Stimulated activated CD8-positive, alpha-beta memory T cell treated with anti-CD3 and anti-CD28 coated beads, Interleukin-2, amount 100 ng/mL, for 1 hour (primary cell): ENCODE measurements at regions not wholly inside any gene's neighbourhood (a gene's known extent, or its start where the extent isn't known, plus 50 kb on each side); places are given as distances from the start of the nearest gene placed in this dataset.
"Not testable (repeated sequence)": the region's sequence is repeated elsewhere in the genome, so short reads cannot be mapped to it uniquely, and the experiment has no call there.

Source experiments
- DNase-seq, 2 donors: peaks; one replicate each; pipeline ENCODE4 v3.0.0-alpha.2; 2020; ENCODE audit warnings: low read depth in 2 of 2

DNA sequence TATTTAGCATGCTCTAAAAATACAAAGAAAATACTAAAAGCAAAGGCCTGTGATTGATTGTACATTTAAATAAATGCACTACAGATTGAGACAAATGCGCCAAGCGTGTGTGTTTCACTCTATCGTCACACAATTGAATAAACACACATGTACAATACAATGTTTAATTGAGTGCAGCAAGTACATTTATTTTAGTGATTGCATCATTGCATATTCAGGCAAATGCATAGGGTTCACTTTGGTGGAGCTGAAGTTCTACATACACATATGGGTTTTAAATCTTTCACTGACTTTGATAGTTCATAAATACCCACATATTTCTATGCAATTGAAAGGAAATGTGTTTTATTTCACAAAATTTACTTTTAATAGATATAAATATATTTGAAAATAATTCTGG lies 750.6 kb upstream of the MMS22L start:
- DNase-seq = no peak

DNA sequence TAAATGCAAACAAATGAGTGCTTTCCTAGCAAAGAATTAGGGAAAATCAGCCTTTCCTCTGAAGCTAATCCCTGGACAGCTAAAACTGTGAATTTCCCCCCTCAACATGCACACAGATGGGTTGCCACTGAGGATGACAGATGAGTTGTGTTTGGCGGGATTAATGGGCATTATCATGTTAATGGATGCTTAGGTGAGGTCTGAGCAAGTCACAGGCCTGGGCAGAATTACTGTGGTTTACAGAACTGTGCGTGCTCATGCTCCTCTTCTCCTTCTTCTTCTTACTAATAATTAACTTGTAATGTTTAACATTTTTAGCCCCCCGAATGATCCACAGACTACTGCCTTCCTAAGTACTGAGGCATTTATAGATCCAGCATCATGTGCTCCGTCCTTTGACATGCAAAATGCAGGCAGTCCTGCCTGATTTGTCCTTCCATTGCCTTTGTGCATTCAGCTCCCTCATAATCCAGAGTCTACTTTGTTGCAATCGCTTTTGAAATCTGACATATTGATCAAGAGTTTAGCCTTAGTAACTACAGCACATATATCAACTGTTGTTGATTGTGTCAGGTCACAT lies 753.4 kb upstream of the MMS22L start:
- no peak for DNase-seq

DNA sequence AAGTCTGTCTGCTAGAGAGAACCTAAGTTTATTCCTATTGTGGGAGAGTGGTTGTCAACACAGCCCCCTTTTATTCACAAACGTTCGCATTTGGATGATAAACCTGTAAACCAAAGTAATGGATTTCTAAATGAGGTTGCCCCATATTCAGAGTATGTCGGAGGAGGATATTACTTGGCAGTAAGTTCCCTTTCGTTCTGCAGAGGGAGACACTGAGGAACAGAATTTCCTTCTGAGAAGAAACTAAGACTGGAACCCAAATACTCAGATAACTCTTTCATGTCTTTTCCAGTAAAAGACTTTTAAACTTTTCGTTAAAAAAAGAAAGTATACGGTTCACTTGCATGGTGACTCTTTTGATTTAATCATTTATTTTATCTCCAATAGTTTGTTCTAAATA lies 754.6 kb upstream of the MMS22L start:
- DNase-seq = no peak

DNA sequence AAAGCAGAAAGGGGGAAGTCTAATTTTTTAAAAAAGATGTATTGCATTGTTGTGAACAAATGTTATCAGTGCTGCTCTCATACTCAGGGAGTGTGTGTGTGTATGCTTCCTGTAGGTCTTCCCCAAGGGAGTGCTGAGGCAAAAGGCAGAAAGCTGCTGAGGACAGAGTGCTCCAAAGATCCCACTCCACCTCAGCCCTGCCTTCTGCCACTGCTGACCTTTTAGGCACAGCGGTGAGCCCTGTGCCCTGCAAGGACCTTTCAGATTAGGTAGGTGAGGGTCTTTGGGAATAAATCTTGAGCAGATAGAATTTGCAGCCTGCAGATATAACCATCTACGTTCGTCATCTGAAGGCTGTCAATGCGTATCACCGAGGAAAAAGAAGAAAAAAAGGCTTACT lies 756.4 kb upstream of the MMS22L start:
- DNase-seq = no peak

DNA sequence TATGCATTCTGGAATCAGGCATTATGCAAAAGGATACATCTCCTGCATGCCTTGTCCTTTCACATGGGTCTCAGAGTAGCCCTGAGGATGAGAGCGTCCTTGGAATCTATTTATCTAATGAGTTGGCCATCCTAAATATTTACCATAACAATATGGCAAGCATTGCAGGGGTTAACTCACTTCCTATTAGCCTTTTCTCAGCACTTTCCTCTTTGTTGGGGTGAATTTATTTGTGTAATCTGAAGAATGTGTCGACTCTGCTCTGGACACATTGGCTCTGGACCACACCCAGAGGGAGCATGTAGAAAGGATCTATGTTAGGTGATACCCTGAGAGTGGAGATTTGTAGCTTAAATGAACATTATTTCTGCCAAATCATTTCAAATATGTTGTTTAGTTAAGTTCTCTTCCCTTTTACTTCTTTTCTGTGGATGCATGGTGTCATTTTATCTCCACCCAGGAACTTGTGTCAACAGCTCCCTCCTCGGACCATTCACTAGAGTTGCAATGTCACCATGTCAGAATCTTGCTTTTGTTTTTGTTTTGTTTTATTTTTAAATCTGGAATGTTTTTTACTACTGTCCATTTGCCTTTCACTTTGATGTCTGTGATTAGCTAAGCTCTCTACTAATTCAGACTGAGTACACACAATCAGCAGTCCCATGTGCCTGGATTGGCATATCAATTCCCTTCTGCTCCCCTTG lies 757.0 kb upstream of the MMS22L start:
- no peak for DNase-seq

DNA sequence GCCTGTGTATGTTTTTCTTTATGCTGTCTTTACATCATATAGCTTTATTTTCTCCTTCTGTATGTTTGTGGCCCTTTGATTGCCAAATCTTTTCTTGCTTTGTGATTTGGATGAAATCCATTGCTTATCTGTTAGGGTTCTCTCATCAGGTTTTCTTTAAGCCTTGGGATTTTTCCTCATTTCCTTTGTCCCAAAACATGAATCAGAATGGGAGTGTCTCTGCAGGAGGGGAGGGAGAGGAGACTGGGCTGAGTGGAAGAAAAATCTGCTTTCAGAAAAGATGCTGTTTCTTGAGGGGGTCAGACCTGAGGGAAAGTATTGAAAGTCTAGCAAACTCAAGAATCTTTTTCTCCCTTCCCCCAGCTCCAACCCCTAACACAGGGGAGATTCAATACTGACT lies 758.0 kb upstream of the MMS22L start:
- DNase-seq = no peak

DNA sequence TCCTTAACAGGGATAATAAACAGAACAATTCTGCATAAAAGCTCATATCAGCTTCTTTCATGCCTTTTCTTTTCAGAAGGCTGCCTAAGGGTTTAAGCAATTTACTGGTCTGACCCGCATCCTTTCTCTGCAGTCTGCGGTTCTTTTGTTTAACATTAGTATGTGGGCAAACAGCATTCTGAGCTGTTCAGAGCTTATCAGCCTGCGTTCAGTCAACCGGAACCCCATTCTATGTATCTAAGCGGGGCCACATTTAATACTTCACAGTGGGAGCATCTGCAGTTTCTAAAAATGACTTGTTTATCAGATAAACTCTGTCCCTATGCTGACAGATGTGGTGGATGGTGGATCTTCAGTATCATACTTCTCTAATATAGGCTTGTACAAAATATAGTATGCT lies 758.9 kb upstream of the MMS22L start:
- DNase-seq = no peak

DNA sequence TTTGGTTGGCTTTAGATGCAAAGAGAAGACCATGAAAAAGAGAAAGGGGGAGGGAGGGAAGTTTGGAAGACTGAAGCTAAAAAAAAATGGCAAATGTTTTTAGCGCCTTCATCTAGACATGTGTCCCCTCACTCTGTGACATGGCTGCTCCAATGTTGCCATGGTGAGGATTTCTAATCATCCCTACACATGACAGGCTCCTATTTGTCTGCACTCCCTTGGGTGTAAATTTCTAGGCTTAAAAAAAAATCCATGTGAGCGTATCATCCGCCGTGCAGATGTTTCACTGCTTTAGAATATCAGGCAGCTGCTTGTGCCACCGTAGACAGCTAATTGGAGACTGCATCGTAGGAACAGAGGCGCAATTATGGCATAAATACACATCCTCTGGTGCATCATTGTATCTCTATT lies 761.1 kb upstream of the MMS22L start:
- no peak for DNase-seq

DNA sequence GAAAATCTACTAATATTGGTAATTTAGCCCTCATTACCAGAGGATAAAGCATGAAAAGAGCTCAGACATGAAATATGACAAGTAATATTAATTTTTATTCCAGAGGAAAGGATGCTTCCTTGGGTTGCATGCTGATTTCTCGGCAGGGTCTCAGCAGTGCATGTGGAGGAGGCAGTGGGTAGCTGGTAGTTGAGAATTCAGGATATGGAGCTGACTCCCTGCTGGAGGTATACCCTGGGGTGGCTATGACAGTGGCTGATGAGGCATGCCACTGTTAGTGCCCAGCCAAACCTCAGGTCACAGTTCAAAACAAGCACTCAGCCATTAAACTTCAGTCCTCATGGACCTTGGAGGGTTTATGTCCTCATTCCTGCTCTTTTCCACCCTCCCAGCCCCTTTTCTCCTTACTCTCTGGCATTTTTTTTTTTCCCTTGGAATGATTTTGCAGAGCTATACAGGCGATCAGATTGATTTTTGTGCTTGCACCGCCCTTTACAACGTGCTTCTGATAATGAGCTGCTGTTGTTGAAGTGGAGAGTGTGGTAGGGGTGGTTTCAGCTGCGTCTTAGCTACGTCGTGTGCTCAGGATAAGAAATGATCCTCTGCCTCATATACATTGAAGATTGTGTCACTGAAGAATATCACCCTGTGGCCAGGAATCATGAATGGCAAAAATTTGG lies 761.9 kb upstream of the MMS22L start:
- DNase-seq = no peak

DNA sequence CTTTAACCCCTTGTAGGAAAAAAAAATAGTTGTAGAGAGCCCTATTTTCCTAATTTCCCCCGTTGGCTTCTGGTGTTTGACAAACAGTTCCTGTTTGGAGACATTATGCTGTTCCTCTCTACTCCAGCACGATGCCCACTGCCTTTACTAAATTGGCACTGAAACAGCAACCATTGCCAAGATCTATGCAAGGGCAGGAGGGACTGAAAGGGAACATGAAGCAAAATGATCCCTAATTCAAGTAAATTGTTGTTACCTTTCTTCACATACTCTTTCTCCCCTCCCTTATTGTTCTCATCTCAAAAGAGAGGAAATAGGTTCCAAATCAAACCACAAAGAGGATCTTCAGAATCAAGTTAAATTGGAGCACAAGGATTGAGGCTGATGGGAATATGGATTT lies 764.1 kb upstream of the MMS22L start:
- DNase-seq = no peak

DNA sequence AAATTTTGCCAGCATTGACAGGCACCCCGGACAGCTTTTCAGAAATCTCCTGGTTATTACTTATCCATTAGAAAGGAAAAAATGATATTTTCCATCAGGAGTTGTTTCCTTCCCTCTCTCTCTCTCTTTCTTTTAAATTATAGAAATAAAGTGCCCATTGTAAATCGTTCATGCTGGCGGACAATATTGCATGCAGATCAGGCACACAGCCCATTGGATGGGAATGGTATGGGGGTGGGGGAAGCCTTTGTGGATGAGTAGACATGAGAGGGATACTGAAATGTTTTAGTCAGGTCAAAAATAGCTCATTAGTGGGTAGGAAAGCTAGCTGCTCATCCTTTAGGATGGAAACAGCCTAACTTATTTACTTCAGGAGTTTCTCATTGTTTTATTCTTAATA lies 764.9 kb upstream of the MMS22L start:
- DNase-seq = no peak

DNA sequence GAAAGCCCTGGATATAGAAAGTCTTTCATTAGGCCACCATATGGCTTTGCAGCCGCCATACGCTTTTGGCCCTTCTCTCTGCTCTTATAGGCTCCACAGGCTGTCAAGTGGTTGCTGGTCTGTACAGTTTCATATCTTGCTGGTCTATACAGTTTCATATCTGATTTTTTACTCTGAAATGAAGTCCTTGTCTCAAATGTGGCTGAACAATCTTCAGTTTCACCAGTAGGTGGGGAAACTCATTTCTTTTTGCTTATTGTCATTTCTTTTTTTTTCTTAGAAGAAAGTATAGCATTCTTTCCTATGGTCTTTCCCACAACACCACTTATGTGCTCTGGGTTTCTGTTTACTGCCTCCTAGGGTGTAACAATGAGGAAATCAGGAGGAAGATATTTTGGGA lies 771.4 kb upstream of the MMS22L start:
- DNase-seq = no peak

DNA sequence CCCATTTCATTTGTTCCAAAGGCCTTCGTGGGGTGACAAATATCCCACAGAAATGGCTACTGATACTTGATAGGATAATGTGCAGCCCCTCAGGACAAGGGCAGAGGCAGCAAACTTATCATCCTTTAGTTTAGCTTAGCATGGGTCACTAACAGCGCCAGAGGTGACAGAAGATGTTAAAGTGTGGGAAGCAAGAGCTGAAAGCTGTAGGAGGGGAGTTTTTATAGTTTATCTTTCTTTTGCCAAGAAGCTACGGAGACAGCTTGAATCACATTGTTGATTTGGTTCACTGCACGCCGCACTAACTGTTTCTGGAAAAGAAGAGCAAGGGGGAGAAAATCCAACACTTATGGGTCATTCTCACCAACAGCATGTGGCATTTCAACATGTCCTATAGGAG lies 773.9 kb upstream of the MMS22L start:
- no peak for DNase-seq

DNA sequence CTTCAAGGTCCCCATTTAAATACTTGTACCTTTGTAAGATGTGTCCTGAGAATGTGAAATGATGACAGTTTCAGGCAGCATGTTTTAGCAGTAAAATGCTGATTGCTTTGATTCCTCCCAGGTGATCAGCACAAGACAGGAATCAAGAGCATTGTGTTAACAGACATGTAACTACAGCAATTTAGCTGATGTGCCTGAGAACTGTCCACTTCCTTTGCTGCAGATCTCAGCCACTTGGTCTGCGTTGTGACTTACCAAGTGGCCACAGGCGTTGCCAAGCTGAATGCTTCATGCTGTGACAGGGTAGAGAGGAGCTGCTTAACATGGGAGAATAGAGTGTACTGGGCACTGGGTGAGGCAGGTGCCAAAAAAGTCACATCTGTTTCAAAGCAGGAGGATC lies 767.0 kb upstream of the POU3F2 start:
- DNase-seq = no peak

DNA sequence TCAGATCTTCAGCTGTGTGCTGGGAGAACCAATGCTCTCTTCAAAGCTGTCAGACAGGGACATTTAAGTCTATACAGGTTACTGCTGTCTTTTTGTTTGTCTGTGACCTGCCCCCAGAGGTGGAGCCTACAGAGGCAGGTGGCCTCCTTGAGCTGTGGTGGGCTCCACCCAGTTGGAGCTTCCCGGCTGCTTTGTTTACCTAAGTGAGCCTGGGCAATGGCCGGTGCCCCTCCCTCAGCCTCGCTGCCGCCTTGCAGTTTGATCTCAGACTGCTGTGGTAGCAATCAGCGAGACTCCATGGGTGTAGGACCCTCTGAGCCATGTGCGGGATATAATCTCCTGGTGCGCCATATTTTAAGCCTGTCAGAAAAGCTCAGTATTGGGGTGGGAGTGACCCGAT lies 745.8 kb upstream of the POU3F2 start:
- not testable (repeated sequence) for DNase-seq

DNA sequence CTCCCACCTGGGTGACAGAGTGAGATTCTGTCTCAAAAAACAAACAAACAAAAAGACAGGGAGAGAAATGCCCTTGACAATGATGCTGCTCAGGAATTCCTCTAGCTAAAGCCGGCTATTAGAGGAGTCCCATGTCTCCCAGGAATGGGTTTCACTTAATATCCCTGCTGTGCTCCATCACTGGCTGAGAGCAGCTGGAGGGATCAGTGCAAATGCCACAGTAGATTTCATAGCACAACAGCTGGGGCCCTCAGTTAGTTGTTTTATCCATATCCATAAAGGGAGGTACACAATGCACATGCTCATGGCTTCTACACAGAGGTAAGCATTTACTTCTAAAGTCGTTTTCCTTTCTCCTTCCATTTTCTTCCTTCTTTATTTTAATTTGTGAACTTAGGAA lies 742.0 kb upstream of the POU3F2 start:
- DNase-seq = no peak

DNA sequence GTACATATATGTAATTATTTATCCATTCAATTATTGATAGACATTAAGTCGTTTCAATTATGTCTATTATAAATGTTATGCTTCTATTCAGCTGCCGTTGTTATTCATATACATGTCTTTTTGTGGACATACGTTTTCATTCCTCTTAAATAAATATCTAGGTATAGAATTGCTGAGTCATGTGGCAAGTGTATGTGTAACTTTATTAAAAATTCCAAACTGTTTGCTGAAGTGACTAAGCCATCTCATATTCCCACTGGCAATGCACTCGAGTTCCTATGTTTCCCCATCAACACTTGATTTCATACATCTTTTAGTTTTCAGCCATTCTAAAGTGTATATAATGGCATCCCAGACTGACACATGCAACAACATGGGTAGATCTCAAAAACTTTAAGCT lies 739.7 kb upstream of the POU3F2 start:
- no peak for DNase-seq

DNA sequence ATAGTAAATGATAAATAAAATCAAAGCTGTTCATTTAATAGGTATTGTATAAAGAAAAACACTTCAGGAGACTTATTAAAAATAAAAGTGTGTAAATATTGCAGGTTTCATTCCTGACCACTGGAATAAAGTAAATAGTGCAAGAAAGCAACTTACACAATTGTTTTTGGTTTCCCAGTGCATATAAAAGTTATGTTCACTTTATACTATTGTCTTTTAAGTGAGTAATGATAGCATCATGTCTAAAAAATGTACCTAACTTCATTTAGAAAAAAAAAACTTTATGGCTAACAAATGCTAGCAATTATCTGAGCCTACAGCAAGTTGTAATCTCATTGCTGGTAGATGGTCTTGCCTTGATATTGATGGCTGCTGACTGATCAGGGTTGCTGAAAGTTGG lies 726.6 kb upstream of the POU3F2 start:
- no peak for DNase-seq

DNA sequence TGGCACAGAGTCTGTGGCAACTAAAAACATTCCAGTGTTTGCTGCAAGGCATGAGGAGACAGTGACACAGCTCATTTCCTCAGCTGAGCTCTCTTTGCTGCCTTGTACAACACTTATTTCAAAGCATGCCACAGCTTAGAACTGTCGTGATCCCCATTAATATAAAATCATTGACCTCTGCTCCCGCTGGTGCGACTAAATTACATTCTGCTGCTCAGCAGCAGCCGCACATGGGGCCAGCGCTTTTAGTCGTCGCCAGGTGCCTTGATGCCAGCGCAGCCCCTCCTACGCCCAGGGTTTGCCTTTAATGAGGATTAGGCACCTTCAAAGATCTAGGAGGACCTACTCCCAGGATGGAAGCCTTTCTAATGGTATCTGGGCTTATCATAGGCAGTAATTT lies 717.9 kb upstream of the POU3F2 start:
- DNase-seq = no peak

DNA sequence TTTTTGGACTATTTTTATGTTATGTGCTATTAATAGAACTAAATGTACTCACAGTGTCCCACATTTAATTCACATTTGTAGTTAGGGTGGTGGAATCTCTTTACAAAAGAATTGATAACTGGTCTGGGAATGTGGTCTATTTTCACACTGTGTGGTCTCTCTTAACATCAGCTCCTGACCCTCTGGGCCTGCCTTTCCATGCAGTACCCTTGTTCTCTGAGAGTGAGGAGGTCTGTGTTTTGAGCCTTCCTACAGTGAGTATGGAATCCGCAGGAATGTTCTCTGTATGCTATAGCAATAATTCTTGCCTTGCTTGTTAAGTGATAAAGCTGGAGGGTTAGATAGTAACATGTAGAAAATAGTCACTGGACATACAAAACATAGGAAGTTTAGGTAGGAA lies 717.3 kb upstream of the POU3F2 start:
- no peak for DNase-seq

DNA sequence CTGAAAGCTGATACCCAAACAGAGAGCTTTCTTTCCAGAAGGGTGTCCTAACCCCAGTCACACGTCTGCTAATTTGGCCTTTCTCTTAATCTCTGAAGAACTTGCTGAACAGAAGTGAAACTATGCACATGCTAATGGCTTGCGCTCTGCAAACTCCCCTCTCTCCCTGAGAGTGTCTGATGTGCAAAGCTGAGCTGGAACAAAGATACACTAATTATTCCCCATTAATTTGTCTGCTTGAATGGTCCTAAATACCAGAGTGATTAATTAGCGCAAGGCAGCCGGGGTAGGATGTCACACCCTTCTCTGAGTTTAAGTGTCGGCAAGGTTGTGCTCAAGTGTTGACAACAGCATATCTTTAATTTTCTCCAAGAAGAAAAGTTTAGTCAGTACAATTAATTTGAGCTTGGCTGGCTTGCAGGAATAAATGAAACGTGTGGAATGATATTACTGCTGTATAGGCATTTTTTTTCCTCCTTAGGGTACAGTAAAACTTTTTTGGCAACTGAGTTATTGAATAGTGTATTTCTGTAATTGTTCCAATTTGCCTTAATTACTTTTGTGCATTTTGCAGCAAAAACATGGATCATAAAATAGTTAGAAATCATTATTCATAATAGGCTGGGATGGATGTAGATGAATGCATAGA lies 715.9 kb upstream of the POU3F2 start:
- no peak for DNase-seq

DNA sequence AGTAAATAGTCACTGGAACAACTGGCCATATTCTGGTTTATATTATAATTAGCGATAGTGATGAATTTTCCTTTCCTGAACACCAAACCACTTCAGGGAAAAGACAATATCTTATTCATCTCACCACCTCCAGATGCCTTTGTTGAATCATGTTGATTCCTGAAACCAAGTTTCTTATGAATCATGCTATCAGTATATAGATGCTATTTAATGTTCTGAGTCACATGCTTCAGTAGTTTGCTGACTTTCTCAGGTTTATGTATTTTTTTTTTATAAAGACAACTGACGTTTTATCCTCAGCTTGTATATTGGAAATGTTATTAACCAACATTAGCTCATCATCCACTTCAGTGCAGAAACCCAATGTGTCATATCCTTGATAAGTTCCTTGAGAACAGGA lies 710.2 kb upstream of the POU3F2 start:
- DNase-seq = no peak
